Testis (tissue), 2 donors: ENCODE measurements at regions not wholly inside any gene's neighbourhood (a gene's known extent, or its start where the extent isn't known, plus 50 kb on each side); places are given as distances from the start of the nearest gene placed in this dataset.
A peak's percentile ranks its signal among the peaks of the same experiment; 100 is the strongest.

Experiments
- DNase-seq: peaks from one replicate; pipeline ENCODE4 v3.0.0-alpha.2; 2019
- H3K27ac ChIP-seq, 2 donors: fragments of 200-600 bp; sonication (generic); one replicate each; pipeline ENCODE4 v1.5.1; 2019
- H3K27me3 ChIP-seq: fragments of 200-600 bp; sonication (generic); one replicate; pipeline ENCODE4 v1.5.1; 2019
- H3K36me3 ChIP-seq: fragments of 200-600 bp; sonication (generic); one replicate; pipeline ENCODE4 v1.5.1; 2017; ENCODE audit warnings: low read depth; ENCODE audit errors: missing control alignments
- H3K4me1 ChIP-seq: fragments of 200-600 bp; sonication (generic); one replicate; pipeline ENCODE4 v1.5.1; 2019
- H3K4me3 ChIP-seq, 2 donors: fragments of 200-600 bp; sonication (generic); one replicate each; pipeline ENCODE4 v1.5.1; 2017 to 2019
- H3K9me3 ChIP-seq: fragments of 200-600 bp; sonication (generic); one replicate; pipeline ENCODE4 v1.5.1; 2017
- POLR2A ChIP-seq: fragments of 450-650 bp; IDR thresholded peaks from one replicate; pipeline ENCODE4 v1.6.1; 2017; ENCODE audit warnings: antibody characterized with exemption, mild to moderate bottlenecking, moderate library complexity
- WGBS, 2 donors: methylation state at CpG; one replicate each; pipeline ENCODE4 v1.1.5; 2018; 5-methylcytosine and 5-hydroxymethylcytosine counted together
- intact Hi-C: fragments of 100-400 bp; cut with DNase I; formaldehyde crosslinking; loops from one replicate; pipeline ENCODE4 v1.15.1; 2023; ENCODE audit warnings: low total_unique reads
- TF ChIP-seq, protein P1 (sequence below), 3 experiments: fragments of 450-650 bp in 2 of 3; fragments of 200-600 bp in 1 of 3; sonication (generic) in 1 of 3; IDR thresholded peaks; one replicate each; pipeline ENCODE4 v1.5.1; 2016 to 2019; ENCODE audit warnings: antibody characterized with exemption in 3 of 3, mild to moderate bottlenecking in 2 of 3, moderate library complexity in 1 of 3

DNA sequence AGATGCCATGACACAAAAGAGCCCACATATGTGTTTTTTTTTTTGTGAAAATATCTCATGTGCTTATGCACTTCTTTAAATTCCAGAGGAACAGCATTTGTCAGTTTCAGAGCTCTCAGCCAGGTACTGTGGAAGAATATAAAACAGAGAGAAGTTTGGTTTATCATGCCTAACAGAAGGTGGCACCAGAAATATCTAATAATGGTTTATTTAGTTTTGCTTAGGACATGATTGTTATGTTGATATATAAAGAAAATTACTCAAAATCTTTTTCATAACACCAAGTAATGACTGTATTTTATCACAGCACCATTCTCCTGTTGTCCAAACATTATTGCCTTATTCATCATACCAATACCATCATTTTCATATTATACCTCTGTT is 455.6 kb upstream of the ACTBL2 start:
- no peak overlapping the region for H3K4me3 ChIP-seq
- no peaks in the 10 kb centered on the region for H3K9me3 ChIP-seq
- no peak for DNase-seq
- no peak overlapping the region for H3K27ac ChIP-seq
- intact Hi-C loops, result no loop called here
- TF ChIP-seq, protein P1, sequence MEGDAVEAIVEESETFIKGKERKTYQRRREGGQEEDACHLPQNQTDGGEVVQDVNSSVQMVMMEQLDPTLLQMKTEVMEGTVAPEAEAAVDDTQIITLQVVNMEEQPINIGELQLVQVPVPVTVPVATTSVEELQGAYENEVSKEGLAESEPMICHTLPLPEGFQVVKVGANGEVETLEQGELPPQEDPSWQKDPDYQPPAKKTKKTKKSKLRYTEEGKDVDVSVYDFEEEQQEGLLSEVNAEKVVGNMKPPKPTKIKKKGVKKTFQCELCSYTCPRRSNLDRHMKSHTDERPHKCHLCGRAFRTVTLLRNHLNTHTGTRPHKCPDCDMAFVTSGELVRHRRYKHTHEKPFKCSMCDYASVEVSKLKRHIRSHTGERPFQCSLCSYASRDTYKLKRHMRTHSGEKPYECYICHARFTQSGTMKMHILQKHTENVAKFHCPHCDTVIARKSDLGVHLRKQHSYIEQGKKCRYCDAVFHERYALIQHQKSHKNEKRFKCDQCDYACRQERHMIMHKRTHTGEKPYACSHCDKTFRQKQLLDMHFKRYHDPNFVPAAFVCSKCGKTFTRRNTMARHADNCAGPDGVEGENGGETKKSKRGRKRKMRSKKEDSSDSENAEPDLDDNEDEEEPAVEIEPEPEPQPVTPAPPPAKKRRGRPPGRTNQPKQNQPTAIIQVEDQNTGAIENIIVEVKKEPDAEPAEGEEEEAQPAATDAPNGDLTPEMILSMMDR (IDR thresholded peaks at IDR 0.05), result no peak
- TF ChIP-seq POLR2A, result no peak
- no peaks in the 10 kb centered on the region for H3K4me1 ChIP-seq
- H3K27me3 ChIP-seq, result no peaks in the 10 kb centered on the region
- H3K36me3 ChIP-seq, result no peaks in the 10 kb centered on the region

DNA sequence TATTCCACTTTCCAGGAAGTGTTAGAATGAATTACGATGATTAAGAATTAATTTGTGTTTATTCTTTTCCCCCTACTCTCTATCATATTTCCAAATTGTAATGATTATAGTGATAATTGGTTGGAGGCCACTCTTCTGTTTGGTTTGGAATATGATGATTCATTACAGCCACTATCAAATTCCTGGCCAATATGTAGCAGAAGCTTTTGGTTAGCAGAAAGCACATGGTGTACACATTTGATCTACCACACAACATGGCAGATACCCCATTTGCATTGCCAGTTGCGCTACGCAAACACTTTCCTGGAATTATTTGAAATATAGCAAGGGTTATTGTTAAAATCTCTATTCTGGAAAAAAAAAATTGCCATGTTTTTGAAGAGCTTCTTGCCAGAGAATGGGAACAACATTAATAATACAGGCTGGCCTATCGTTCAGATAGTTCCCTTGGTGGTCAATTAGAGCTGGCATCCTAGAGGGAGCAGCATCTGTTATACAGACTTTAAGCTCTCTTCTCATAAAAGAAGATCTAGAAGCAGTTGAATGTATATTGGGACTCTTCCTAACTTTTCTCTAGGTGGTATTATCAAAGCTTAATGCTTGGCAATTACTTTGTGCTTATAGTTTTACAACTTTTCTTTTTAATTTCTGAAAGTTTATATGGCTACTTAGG is 455.0 kb upstream of the ACTBL2 start:
- intact Hi-C loops, result no loop called here
- DNase-seq, result no peak
- TF ChIP-seq POLR2A, result no peak
- TF ChIP-seq, protein P1 (IDR thresholded peaks at IDR 0.05), result no peak

DNA sequence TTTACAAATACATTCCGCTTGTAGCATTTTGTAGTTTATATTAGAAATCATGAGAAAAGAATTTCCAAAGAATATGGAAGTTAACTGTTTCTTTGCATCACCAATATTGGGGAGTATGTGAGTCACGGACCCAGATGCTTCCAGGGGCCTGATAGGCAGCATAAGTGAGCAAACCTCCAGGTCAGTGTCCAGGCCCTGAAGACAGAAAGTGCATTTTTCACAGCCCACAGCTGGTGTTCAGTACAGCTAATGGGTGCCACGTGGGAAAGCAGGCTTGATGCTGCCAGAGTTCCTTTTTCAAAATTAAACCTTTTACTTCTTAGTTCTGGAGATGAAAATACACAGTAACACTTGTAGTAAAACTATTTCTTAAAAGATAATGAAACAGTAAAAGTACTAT is 454.4 kb upstream of the ACTBL2 start:
- Histone ChIP-seq H3K4me1 (no peaks in the 10 kb centered on the region), H3K27me3 (no peaks in the 10 kb centered on the region), H3K9me3 (no peaks in the 10 kb centered on the region), H3K4me3 (no peak overlapping the region), H3K36me3 (no peaks in the 10 kb centered on the region), H3K27ac (no peak overlapping the region)
- intact Hi-C loops, result no loop called here
- TF ChIP-seq, protein P1 (IDR thresholded peaks at IDR 0.05), result no peak
- no peak for TF ChIP-seq POLR2A
- 51 to 52% methylated on average over 3 of the region's 3 CpGs for WGBS, 2 donors
- DNase-seq, result peak; percentile 46

More for the DNA sequence above, 455.0 kb upstream of the ACTBL2 start:
- H3K4me1 ChIP-seq, result no peaks in the 10 kb centered on the region
- H3K27ac ChIP-seq, result no peak overlapping the region
- H3K9me3 ChIP-seq, result no peaks in the 10 kb centered on the region
- no peak overlapping the region for H3K4me3 ChIP-seq
- H3K27me3 ChIP-seq, result no peaks in the 10 kb centered on the region
- WGBS, 2 donors, result 62 to 78% methylated on average over 4 of the region's 4 CpGs
- no peaks in the 10 kb centered on the region for H3K36me3 ChIP-seq

DNA sequence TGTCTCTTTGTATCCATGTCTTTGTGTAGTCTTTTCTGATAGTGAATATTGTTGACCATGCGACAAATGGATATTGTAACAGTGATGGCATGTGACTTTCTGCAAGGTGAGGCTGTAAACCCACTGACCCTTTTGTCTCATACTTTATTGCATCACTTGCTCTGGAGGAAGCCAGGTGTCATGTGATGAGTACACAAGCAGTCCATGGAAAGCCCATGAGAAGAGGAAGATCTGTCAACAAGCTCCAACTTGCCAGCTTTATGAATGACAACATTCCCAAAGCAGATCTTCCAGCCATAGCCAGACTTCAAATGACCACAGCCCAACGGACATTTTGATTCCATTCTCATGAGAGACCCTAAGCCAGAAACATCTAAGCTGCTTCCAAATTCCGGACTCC is 450.1 kb upstream of the ACTBL2 start:
- TF ChIP-seq POLR2A, result no peak
- TF ChIP-seq, protein P1 (IDR thresholded peaks at IDR 0.05), result no peak
- Histone ChIP-seq H3K4me3 (no peak overlapping the region), H3K4me1 (no peaks in the 10 kb centered on the region), H3K36me3 (no peaks in the 10 kb centered on the region), H3K27ac (no peak overlapping the region), H3K9me3 (no peaks in the 10 kb centered on the region), H3K27me3 (no peaks in the 10 kb centered on the region)
- no peak for DNase-seq
- WGBS, 2 donors, result 49 to 59% methylated on average over 3 of the region's 3 CpGs
- intact Hi-C loops, result no loop called here

DNA sequence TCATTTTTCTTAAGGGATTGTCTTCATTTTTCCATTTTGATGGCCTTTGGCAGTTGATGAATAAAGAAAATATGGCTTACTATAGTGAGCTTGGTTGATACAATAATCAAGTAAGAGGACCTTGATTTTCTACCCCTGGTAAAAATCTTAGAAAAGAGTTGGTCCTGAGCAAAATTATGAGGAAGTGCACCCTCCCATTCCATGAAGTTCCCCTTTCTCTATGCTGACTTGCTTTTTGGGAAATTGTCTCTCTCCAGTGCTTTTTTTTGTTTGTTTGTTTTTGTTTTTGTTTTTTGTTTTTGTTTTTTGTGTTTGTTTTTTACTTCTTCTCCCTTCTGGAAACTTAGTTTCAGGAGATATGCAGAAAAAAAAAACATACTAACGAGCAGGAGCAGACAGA is 449.2 kb upstream of the ACTBL2 start:
- Histone ChIP-seq H3K4me3 (no peak overlapping the region), H3K36me3 (no peaks in the 10 kb centered on the region), H3K27ac (no peak overlapping the region), H3K4me1 (no peaks in the 10 kb centered on the region), H3K9me3 (no peaks in the 10 kb centered on the region), H3K27me3 (no peaks in the 10 kb centered on the region)
- WGBS, 2 donors, result 55 to 65% methylated on average over 1 of the region's 1 CpG
- DNase-seq, result no peak
- no peak for TF ChIP-seq POLR2A
- TF ChIP-seq, protein P1 (IDR thresholded peaks at IDR 0.05), result no peak
- intact Hi-C loops, result no loop called here
